Ovary (tissue), 3 donors: ENCODE measurements at regions not wholly inside any gene's neighbourhood (a gene's known extent, or its start where the extent isn't known, plus 50 kb on each side); places are given as distances from the start of the nearest gene placed in this dataset.

Experiments
- CTCF ChIP-seq, 3 donors: fragments of 450-650 bp in 2 of 3; fragments of 200-600 bp in 1 of 3; IDR thresholded peaks; one replicate each; pipeline versions ENCODE4 v1.5.1 to v1.8.0; 2016 to 2022; ENCODE audit warnings: antibody characterized with exemption in 3 of 3, mild to moderate bottlenecking in 1 of 3
- EP300 ChIP-seq: sonication (generic); formaldehyde crosslinking; IDR thresholded peaks from one replicate; pipeline ENCODE4 v1.6.1; 2017; ENCODE audit warnings: antibody characterized with exemption
- donor health status: DM: no; HTN: no; CAD: no.

GRCh38 chr9:82682431-82682830 is 380.5 kb downstream of the RASEF start:
- TF ChIP-seq CTCF (IDR thresholded peaks at IDR 0.05) (no peak), EP300 (no peak)
